ENCODE measurements at regions not wholly inside any gene's neighbourhood (a gene's known extent, or its start where the extent isn't known, plus 50 kb on each side); places are given as distances from the start of the nearest gene placed in this dataset.
"Not testable (repeated sequence)": the region's sequence is repeated elsewhere in the genome, so short reads cannot be mapped to it uniquely, and the experiment has no call there.

DNA sequence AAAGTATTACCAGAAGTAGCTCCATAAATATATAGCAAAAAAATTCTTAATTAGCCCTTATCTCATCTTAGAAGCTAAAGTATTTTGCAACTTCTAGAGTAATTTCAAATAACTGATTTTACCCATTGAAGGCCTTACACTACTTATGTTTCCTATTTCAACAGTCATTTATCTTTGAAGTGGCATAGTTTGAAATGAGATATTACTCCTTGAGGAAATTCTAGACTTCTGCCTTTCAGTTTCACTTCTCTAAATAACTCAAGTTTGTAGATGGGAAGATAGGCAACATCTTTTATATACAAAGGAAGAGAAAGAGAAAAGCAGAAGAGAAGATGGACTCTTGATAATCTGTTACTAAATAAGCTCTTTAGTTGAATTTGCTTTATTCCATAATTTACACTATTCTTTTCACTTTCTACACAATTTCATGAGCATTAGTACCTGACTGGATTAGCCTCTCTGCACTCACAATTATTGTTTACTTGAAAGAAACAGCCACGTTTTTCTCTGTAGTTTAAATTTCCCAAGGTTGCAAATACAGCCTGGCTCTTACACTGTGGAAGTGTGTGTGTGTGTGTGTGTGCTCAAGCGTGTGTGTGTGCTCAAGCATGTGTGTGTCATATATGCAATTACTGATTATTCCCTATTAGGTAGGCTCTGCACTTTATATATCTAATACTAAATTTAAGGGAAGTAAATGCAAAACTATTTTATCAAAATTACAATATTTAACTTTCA is 60.6 kb upstream of the EMB start:
- DNase-seq (ENCODE audit: low read depth) = no peak

DNA sequence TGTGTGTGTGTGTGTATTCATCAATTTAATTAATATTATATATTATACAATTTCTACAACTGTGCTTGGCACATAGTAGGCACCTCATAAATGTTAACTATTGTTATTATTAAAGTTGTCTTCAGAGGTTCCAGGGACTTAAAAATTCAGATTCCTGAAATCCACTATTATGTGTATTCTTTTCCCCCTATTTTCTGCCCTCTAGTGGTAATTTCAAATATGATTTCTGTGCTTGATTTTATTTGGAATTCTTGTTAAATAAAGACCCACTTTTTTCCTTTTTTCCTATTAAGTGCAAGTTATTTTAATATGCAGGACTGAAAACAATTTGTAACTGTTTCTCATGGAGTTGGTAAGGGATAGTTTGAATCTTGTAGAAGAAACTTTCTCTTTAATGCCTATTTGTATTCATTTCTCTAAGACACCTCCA is 72.0 kb upstream of the EMB start:
- not testable (repeated sequence) for DNase-seq (ENCODE audit: low read depth)

- DNase-seq (ENCODE audit: low read depth) = not testable (repeated sequence)
These were observed 80.0 kb upstream of the EMB start for GRCh38 chr5:50521060-50521459.

- DNase-seq (ENCODE audit: low read depth) = not testable (repeated sequence)
These were observed 86.5 kb upstream of the EMB start for GRCh38 chr5:50527514-50528060.

- DNase-seq (ENCODE audit: low read depth) = no peak
These were observed 94.3 kb upstream of the EMB start for GRCh38 chr5:50535393-50535792.

DNA sequence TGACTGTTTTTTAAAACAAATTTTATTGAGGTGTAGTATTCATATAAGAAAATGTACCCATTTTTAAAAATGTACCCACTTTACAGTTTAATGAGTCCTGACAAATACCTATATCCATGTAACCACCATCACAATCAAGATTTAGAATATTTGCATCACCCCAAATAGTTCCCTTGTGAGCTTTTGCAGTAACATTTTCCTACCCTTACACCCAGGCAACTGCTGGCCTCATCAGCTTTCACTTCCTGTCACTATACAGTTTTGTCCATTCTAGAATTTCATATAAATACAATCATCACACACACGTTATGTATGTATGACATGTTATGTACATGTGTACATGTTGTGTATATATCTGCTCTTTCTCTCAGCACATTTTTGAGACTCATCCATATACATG is 96.4 kb upstream of the EMB start:
- not testable (repeated sequence) for DNase-seq (ENCODE audit: low read depth)

GRCh38 chr5:50547303-50547702 is 106.2 kb upstream of the EMB start:
- DNase-seq (ENCODE audit: low read depth) = no peak

GRCh38 chr5:50550267-50550666 is 109.2 kb upstream of the EMB start:
- no peak for DNase-seq (ENCODE audit: low read depth)

- DNase-seq (ENCODE audit: low read depth) = no peak
These were observed 109.9 kb upstream of the EMB start for GRCh38 chr5:50550993-50551392.

GRCh38 chr5:50553560-50553984 is 112.5 kb upstream of the EMB start:
- DNase-seq (ENCODE audit: low read depth) = no peak

- DNase-seq (ENCODE audit: low read depth) = not testable (repeated sequence)
These were observed 107.8 kb upstream of the PARP8 start for GRCh38 chr5:50558640-50559039.

DNA sequence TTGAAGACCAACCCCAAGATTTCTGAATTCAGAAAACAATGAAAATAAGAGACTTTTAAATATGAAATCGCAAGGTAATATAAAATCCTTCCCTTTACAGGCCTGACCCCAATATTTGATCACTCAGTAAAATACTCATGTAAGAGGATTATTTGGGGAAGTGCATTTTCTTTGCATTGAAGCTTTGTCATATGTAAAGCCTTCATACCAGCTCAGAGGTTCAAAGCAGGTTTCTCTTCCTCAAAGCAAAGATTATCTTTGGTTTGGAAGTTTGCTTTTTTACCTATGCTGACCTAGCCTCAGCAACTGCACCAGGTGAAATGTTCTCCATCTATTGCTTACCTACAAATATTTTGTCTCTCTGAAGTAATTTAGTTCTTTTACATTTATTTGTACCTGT is 106.5 kb upstream of the PARP8 start:
- DNase-seq (ENCODE audit: low read depth) = no peak

DNA sequence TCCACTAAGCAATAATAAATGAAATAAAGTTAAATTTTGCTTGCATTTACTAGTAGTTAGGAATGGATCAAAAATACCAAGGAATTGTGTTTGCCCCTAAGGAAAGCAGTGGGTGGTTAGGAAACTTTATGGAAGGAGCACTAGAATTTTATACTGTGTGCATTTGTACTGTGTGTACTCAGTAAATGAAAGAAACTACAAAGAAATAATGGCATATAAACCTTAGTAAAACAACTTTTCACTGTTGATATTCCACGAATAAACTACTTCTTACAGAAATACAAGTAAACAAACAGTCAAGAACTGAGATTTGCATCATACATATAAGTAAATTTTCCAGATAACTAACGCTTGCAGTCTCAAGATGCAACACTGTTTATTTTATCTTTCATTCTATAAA is 103.7 kb upstream of the PARP8 start:
- no peak for DNase-seq (ENCODE audit: low read depth)

- DNase-seq (ENCODE audit: low read depth) = no peak
These were observed 102.4 kb upstream of the PARP8 start for GRCh38 chr5:50564079-50564478.

DNA sequence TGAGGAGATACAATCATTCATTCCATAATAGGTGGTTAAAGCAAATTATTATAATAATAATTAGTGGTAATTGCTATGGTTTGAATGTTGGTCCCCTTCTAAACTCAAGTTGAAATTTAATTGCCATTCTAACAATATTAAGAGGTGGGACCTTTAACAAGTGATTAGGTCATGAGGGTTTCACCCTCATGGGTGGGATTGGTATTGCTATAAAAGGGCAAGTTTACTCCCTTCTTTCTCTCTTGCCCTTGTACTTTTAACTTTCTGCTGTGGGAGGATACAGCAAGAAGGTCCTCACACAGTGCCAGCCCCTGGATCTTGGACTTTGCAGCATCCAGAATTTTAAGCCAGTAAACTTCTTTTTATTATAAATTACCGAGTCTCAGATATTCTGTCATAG is 101.9 kb upstream of the PARP8 start:
- DNase-seq (ENCODE audit: low read depth) = no peak

GRCh38 chr5:50574121-50574520 is 92.3 kb upstream of the PARP8 start:
- no peak for DNase-seq (ENCODE audit: low read depth)

GRCh38 chr5:50575740-50576139 is 90.7 kb upstream of the PARP8 start:
- no peak for DNase-seq (ENCODE audit: low read depth)

GRCh38 chr5:50576265-50576664 is 90.2 kb upstream of the PARP8 start:
- no peak for DNase-seq (ENCODE audit: low read depth)

GRCh38 chr5:50576686-50577256 is 89.7 kb upstream of the PARP8 start:
- DNase-seq (ENCODE audit: low read depth) = no peak

GRCh38 chr5:50580506-50580905 is 85.9 kb upstream of the PARP8 start:
- DNase-seq (ENCODE audit: low read depth) = no peak

DNA sequence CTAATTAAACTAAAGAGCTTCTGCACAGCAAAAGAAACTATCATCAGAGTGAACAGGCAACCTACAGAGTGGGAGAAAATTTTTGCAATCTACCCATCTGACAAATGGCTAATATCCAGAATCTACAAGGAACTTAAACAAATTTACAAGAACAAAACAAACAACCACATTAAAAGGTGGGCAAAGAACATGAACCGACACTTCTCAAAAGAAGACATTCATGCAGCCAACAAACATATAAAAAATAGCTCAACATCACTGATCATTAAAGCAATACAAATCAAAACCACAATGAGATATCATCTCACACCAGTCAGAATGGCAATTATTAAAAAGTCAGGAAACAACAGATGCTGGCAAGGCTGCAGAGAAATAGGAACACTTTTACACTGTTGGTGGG is 84.6 kb upstream of the PARP8 start:
- DNase-seq (ENCODE audit: low read depth) = not testable (repeated sequence)

DNA sequence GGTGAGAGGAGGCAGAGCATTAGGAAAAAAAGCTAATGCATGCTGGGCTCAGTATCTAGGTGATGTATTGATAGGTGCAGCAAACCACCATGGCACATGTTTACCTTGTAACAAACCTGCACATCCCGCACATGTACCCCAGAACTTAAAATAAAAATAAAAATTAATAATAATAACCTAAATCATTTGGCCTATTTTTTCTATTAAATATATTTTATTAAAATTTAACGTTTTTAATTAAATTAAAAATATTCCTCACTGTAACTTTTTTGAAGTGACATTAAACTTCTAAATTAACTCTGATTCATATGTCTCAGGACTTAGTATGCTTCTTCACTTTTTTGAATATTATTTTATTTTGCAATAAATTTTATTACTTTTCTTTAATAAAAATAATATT is 83.7 kb upstream of the PARP8 start:
- DNase-seq (ENCODE audit: low read depth) = no peak

- DNase-seq (ENCODE audit: low read depth) = no peak
These were observed 82.8 kb upstream of the PARP8 start for GRCh38 chr5:50583621-50584020.

DNA sequence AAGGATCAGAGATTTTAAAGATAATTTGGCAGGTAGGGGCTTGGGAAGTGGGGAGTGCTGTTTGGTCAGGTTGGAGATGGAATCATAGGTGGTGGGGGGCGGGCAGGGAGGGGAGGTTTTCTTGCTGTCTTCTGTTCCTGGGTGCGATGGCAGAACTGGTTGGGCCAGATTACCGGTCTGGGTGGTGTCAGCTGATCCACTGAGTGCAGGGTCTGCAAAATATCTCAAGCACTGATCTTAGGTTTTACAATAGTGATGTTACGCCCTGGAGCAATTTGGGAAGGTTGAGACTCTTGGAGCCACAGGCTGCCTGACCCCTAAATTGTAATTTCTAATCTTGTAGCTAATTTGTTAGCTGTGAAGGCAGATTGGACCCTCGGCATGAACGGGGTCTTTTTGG is 78.0 kb upstream of the PARP8 start:
- not testable (repeated sequence) for DNase-seq (ENCODE audit: low read depth)

Measured in amniotic epithelial cell (primary cell).